ENCODE measurements at regions not wholly inside any gene's neighbourhood (a gene's known extent, or its start where the extent isn't known, plus 50 kb on each side); places are given as distances from the start of the nearest gene placed in this dataset.

GRCh38 chr20:6504179-6504578 is 263.3 kb upstream of the BMP2 start:
- TF ChIP-seq CTCF (IDR thresholded peaks at IDR 0.05; ENCODE audit: insufficient read depth, low read depth, low read length), result no peak
- no peak for TF ChIP-seq EZH2 (IDR thresholded peaks at IDR 0.05; ENCODE audit: insufficient read depth, low read length)

Data from astrocyte (in vitro differentiated cells and primary cell).